ENCODE measurements at regions not wholly inside any gene's neighbourhood (a gene's known extent, or its start where the extent isn't known, plus 50 kb on each side); places are given as distances from the start of the nearest gene placed in this dataset.

DNA sequence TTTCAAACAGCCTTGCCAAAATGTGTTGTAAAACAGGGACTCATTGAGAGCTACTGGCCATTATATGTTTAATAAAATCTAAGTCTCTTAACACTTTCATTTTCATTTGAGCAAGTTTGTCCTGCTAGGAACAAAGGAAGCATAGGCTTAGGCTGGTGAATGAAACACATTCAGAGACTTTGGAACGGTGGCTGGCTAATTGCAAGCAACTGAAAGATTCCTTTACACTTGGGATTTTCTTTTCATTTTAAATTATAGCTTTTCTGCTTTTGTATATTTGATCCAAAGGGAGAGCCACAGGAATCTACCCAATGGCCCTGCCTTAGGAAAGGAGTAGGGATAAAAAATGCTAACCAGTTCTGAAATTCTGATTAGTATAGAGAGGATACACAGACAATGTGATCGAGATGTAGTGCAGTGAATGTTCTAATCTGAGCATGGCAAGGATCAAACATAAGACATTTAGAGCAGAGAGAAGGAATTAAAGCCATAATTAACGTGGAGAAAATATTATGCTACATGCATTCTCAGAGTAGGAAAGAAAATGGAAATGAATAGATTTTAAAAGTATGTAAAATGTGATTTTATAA, 911.4 kb upstream of the SLC39A10 start:
- Histone ChIP-seq H3K9ac (ENCODE audit: low read length in 2 of 2) (no peak overlapping the region), H3K27me3 (ENCODE audit: control insufficient read depth in 1 of 2, insufficient read depth in 2 of 2, low read length in 2 of 2) (no peaks in the 10 kb centered on the region), H3K4me3 (ENCODE audit: low read length in 2 of 2) (no peak overlapping the region), H3K9me3 (ENCODE audit: control insufficient read depth in 2 of 2, low read length in 2 of 2) (no peaks in the 10 kb centered on the region), H3K27ac (ENCODE audit: low read length) (no peak overlapping the region), H3K36me3 (ENCODE audit: control insufficient read depth in 2 of 2, insufficient read depth in 2 of 2, low read length in 2 of 2) (no peaks in the 10 kb centered on the region), H3K4me1 (ENCODE audit: control insufficient read depth, insufficient read depth, low read length) (no peaks in the 10 kb centered on the region)

DNA sequence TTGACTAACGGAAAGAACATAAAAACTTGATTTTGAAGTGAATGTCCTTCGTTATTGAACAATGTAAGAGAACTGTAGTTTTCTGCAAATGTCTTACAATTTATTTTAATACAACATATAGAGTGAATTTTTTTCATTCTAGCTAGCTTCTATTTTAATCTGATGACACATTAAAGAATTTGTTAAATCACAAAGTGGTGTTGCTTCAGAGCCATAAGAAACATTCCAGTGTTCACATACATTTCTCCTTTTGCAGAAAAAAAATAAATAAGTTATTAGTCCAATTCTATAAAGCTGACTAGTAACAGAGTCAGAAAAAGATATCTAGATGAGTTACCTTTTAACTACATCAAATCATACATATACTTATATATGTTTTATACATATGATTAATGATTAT, 914.3 kb upstream of the SLC39A10 start:
- Histone ChIP-seq H3K36me3 (ENCODE audit: control insufficient read depth in 2 of 2, insufficient read depth in 2 of 2, low read length in 2 of 2) (no peaks in the 10 kb centered on the region), H3K9ac (ENCODE audit: low read length in 2 of 2) (no peak overlapping the region), H3K27ac (ENCODE audit: low read length) (no peak overlapping the region), H3K9me3 (ENCODE audit: control insufficient read depth in 2 of 2, low read length in 2 of 2) (no peaks in the 10 kb centered on the region), H3K4me1 (ENCODE audit: control insufficient read depth, insufficient read depth, low read length) (no peaks in the 10 kb centered on the region), H3K27me3 (ENCODE audit: control insufficient read depth in 1 of 2, insufficient read depth in 2 of 2, low read length in 2 of 2) (no peaks in the 10 kb centered on the region), H3K4me3 (ENCODE audit: low read length in 2 of 2) (no peak overlapping the region)

- Histone ChIP-seq H3K9me3 (ENCODE audit: control insufficient read depth in 2 of 2, low read length in 2 of 2) (peaks cover 0 to 4% of the 10 kb centered on the region in 2 donors), H3K27ac (ENCODE audit: low read length) (no peak overlapping the region), H3K9ac (ENCODE audit: low read length in 2 of 2) (no peak overlapping the region), H3K4me1 (ENCODE audit: control insufficient read depth, insufficient read depth, low read length) (no peaks in the 10 kb centered on the region), H3K27me3 (ENCODE audit: control insufficient read depth in 1 of 2, insufficient read depth in 2 of 2, low read length in 2 of 2) (no peaks in the 10 kb centered on the region), H3K4me3 (ENCODE audit: low read length in 2 of 2) (no peak overlapping the region), H3K36me3 (ENCODE audit: control insufficient read depth in 2 of 2, insufficient read depth in 2 of 2, low read length in 2 of 2) (no peaks in the 10 kb centered on the region)
These were observed 917.8 kb upstream of the SLC39A10 start for GRCh38 chr2:194739217-194739616.

- no peak overlapping the region for H3K9ac ChIP-seq (ENCODE audit: low read length in 2 of 2)
- no peaks in the 10 kb centered on the region for H3K36me3 ChIP-seq (ENCODE audit: control insufficient read depth in 2 of 2, insufficient read depth in 2 of 2, low read length in 2 of 2)
- H3K4me3 ChIP-seq (ENCODE audit: low read length in 2 of 2), result no peak overlapping the region
- peaks cover 0 to 4% of the 10 kb centered on the region in 2 donors for H3K9me3 ChIP-seq (ENCODE audit: control insufficient read depth in 2 of 2, low read length in 2 of 2)
- H3K4me1 ChIP-seq (ENCODE audit: control insufficient read depth, insufficient read depth, low read length), result no peaks in the 10 kb centered on the region
- no peaks in the 10 kb centered on the region for H3K27me3 ChIP-seq (ENCODE audit: control insufficient read depth in 1 of 2, insufficient read depth in 2 of 2, low read length in 2 of 2)
- no peak overlapping the region for H3K27ac ChIP-seq (ENCODE audit: low read length)
These were observed 921.0 kb upstream of the SLC39A10 start for GRCh38 chr2:194735837-194736542.

DNA sequence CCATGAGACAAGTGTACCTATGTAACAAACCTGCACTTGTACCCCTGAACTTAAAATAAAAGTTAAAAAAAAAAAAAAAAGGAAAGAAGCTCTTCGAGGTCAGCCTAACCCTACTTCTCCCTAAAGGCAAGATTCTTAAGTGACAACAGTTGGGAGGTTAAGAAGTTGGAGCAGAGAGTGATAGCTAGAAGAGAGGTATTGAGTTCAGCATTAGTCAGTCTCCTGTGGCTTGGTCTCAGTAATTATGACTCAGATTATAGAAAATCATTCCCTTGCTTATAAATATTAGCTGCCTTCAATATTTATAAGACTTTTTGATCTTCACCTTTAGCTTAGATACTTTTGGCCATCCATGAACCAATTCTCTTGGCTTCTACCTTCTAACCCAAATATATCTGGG, 926.8 kb upstream of the SLC39A10 start:
- Histone ChIP-seq H3K4me3 (ENCODE audit: low read length in 2 of 2) (no peak overlapping the region), H3K4me1 (ENCODE audit: control insufficient read depth, insufficient read depth, low read length) (no peaks in the 10 kb centered on the region), H3K27ac (ENCODE audit: low read length) (no peak overlapping the region)

DNA sequence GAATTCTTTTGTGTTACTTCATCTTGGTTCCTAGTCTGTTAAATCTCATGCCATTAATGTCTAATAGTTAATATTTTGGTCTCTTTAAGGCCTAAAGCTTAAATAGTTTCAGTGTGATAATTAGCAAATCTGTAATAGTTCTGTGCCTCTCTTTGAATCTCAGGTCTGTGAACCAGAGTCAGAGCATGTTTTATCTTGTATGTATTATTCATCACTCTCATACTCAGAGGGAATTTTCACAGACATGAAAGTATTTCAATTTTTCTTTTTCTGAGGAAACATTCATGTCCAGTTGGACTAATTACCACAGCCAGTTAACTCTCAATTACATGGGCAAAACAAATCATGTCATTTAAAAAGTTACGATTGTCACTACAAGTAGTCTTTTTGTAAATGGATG, 931.9 kb upstream of the SLC39A10 start:
- no peak overlapping the region for H3K9ac ChIP-seq (ENCODE audit: low read length in 2 of 2)

More for the DNA sequence above, 926.8 kb upstream of the SLC39A10 start:
- H3K27me3 ChIP-seq (ENCODE audit: control insufficient read depth in 1 of 2, insufficient read depth in 2 of 2, low read length in 2 of 2), result no peaks in the 10 kb centered on the region
- no peak overlapping the region for H3K9ac ChIP-seq (ENCODE audit: low read length in 2 of 2)
- H3K9me3 ChIP-seq (ENCODE audit: control insufficient read depth in 2 of 2, low read length in 2 of 2), result no peaks in the 10 kb centered on the region
- H3K36me3 ChIP-seq (ENCODE audit: control insufficient read depth in 2 of 2, insufficient read depth in 2 of 2, low read length in 2 of 2), result no peaks in the 10 kb centered on the region

DNA sequence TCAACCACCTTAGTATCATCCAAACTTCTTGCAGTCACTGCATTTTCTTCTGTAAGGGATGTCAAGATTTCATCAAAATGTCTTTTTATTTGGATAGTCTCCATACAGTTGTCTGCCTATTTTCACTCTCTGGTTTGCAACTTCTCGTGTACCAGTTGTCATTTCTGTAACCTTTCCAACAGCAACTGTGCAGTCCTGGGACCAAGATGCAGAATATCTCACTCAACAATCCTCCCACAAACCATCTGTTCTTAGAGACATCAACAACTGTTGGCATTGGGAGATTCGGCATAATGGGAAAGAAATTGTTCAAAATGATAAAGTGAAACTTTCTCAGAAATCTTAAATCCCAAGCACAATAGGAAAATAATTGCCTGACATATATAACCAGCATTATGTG, 933.6 kb upstream of the SLC39A10 start:
- H3K4me1 ChIP-seq (ENCODE audit: control insufficient read depth, insufficient read depth, low read length), result no peaks in the 10 kb centered on the region

More for the DNA sequence above, 931.9 kb upstream of the SLC39A10 start:
- Histone ChIP-seq H3K9me3 (ENCODE audit: control insufficient read depth in 2 of 2, low read length in 2 of 2) (no peaks in the 10 kb centered on the region), H3K4me1 (ENCODE audit: control insufficient read depth, insufficient read depth, low read length) (no peaks in the 10 kb centered on the region), H3K36me3 (ENCODE audit: control insufficient read depth in 2 of 2, insufficient read depth in 2 of 2, low read length in 2 of 2) (no peaks in the 10 kb centered on the region), H3K27ac (ENCODE audit: low read length) (no peak overlapping the region), H3K27me3 (ENCODE audit: control insufficient read depth in 1 of 2, insufficient read depth in 2 of 2, low read length in 2 of 2) (no peaks in the 10 kb centered on the region), H3K4me3 (ENCODE audit: low read length in 2 of 2) (no peak overlapping the region)

GRCh38 chr2:194721227-194721626, 935.8 kb upstream of the SLC39A10 start:
- H3K4me3 ChIP-seq (ENCODE audit: low read length in 2 of 2), result no peak overlapping the region
- H3K4me1 ChIP-seq (ENCODE audit: control insufficient read depth, insufficient read depth, low read length), result no peaks in the 10 kb centered on the region
- H3K27me3 ChIP-seq (ENCODE audit: control insufficient read depth in 1 of 2, insufficient read depth in 2 of 2, low read length in 2 of 2), result no peaks in the 10 kb centered on the region
- no peak overlapping the region for H3K27ac ChIP-seq (ENCODE audit: low read length)
- H3K9me3 ChIP-seq (ENCODE audit: control insufficient read depth in 2 of 2, low read length in 2 of 2), result no peaks in the 10 kb centered on the region
- H3K36me3 ChIP-seq (ENCODE audit: control insufficient read depth in 2 of 2, insufficient read depth in 2 of 2, low read length in 2 of 2), result no peaks in the 10 kb centered on the region
- H3K9ac ChIP-seq (ENCODE audit: low read length in 2 of 2), result no peak overlapping the region

More for the DNA sequence above, 933.6 kb upstream of the SLC39A10 start:
- H3K27ac ChIP-seq (ENCODE audit: low read length), result no peak overlapping the region
- H3K9me3 ChIP-seq (ENCODE audit: control insufficient read depth in 2 of 2, low read length in 2 of 2), result no peaks in the 10 kb centered on the region
- H3K36me3 ChIP-seq (ENCODE audit: control insufficient read depth in 2 of 2, insufficient read depth in 2 of 2, low read length in 2 of 2), result no peaks in the 10 kb centered on the region
- no peak overlapping the region for H3K4me3 ChIP-seq (ENCODE audit: low read length in 2 of 2)
- H3K27me3 ChIP-seq (ENCODE audit: control insufficient read depth in 1 of 2, insufficient read depth in 2 of 2, low read length in 2 of 2), result no peaks in the 10 kb centered on the region
- no peak overlapping the region for H3K9ac ChIP-seq (ENCODE audit: low read length in 2 of 2)

DNA sequence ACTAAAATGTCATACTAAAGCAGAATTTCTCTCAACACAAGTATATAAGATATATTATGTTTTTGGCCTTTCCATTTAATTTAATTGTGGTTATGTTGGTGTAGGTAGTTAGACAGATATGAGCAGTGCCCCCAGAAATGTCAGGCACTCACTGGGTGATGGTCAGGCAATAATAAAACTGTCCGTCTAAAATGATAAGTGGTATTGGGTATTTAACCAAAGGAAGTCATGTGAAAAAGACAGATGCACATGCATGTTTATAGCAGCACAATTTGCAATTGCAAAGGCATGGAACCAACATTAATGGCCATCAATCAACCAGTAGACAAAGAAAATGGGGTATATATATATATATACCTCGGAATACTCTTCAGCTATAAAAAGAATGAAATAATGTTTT, 936.6 kb upstream of the SLC39A10 start:
- no peaks in the 10 kb centered on the region for H3K9me3 ChIP-seq (ENCODE audit: control insufficient read depth in 2 of 2, low read length in 2 of 2)
- H3K27ac ChIP-seq (ENCODE audit: low read length), result no peak overlapping the region
- no peaks in the 10 kb centered on the region for H3K27me3 ChIP-seq (ENCODE audit: control insufficient read depth in 1 of 2, insufficient read depth in 2 of 2, low read length in 2 of 2)
- no peak overlapping the region for H3K9ac ChIP-seq (ENCODE audit: low read length in 2 of 2)
- H3K4me3 ChIP-seq (ENCODE audit: low read length in 2 of 2), result no peak overlapping the region
- no peaks in the 10 kb centered on the region for H3K4me1 ChIP-seq (ENCODE audit: control insufficient read depth, insufficient read depth, low read length)
- H3K36me3 ChIP-seq (ENCODE audit: control insufficient read depth in 2 of 2, insufficient read depth in 2 of 2, low read length in 2 of 2), result no peaks in the 10 kb centered on the region

- Histone ChIP-seq H3K27ac (ENCODE audit: low read length) (no peak overlapping the region), H3K4me3 (ENCODE audit: low read length in 2 of 2) (no peak overlapping the region), H3K9me3 (ENCODE audit: control insufficient read depth in 2 of 2, low read length in 2 of 2) (no peaks in the 10 kb centered on the region), H3K4me1 (ENCODE audit: control insufficient read depth, insufficient read depth, low read length) (no peaks in the 10 kb centered on the region), H3K27me3 (ENCODE audit: control insufficient read depth in 1 of 2, insufficient read depth in 2 of 2, low read length in 2 of 2) (no peaks in the 10 kb centered on the region), H3K36me3 (ENCODE audit: control insufficient read depth in 2 of 2, insufficient read depth in 2 of 2, low read length in 2 of 2) (no peaks in the 10 kb centered on the region), H3K9ac (ENCODE audit: low read length in 2 of 2) (no peak overlapping the region)
These were observed 938.1 kb upstream of the SLC39A10 start for GRCh38 chr2:194718881-194719280.

DNA sequence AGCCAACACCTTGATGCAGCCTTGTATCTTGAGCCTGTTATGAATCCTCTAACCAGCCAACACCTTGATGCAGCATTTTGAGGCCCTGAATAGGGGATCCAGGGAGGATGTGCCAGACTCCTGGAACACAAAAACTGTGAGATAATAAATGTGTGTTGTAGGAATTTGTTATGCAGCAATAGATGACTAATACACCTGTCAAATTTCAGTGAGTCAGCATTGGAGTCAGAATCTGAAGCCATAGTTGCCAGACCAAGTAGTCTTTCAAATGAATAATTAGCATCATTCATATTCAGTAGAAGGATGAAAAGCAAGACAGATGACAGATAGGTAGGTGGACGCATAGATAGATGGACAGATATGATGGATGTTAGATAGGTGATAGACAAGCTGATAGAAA, 942.5 kb upstream of the SLC39A10 start:
- Histone ChIP-seq H3K27me3 (ENCODE audit: control insufficient read depth in 1 of 2, insufficient read depth in 2 of 2, low read length in 2 of 2) (no peaks in the 10 kb centered on the region), H3K27ac (ENCODE audit: low read length) (no peak overlapping the region), H3K4me3 (ENCODE audit: low read length in 2 of 2) (no peak overlapping the region), H3K36me3 (ENCODE audit: control insufficient read depth in 2 of 2, insufficient read depth in 2 of 2, low read length in 2 of 2) (no peaks in the 10 kb centered on the region), H3K4me1 (ENCODE audit: control insufficient read depth, insufficient read depth, low read length) (no peaks in the 10 kb centered on the region), H3K9ac (ENCODE audit: low read length in 2 of 2) (no peak overlapping the region), H3K9me3 (ENCODE audit: control insufficient read depth in 2 of 2, low read length in 2 of 2) (no peaks in the 10 kb centered on the region)

All from stomach smooth muscle (tissue), 2 donors.